ENCODE measurements at regions not wholly inside any gene's neighbourhood (a gene's known extent, or its start where the extent isn't known, plus 50 kb on each side); places are given as distances from the start of the nearest gene placed in this dataset.

DNA sequence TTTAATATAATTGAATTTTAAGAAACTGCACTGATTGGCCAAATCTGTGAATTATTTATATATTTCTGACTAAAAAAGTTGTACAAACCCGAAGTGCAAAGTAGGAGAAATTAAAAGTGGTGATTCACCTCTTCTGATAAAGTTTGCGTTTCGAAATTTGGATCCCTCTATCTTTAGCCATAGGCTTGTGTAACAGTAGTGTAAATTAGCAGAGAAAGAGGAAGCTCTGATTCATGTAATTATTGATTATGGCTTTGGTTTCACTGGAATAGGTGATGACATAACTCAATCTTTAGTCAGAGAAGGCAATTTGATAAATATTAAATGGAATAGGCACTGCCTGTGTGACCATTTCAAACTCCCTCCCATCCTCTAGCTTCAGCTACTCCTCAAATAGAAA is 717.8 kb upstream of the PCDH7 start:
- H4K20me1 ChIP-seq (ENCODE audit: control insufficient read depth, extremely low read depth, insufficient read depth, low read length): no peaks in the 10 kb centered on the region
- H3K79me2 ChIP-seq (ENCODE audit: control insufficient read depth, insufficient read depth, low read length): no peaks in the 10 kb centered on the region
- no peak overlapping the region for H3K4me3 ChIP-seq (ENCODE audit: control insufficient read depth in 2 of 3, extremely low read depth in 1 of 3, insufficient read depth in 2 of 3, low read depth in 1 of 3, low read length in 3 of 3)
- no peaks in the 10 kb centered on the region for H3K27me3 ChIP-seq (ENCODE audit: control insufficient read depth, extremely low read depth, insufficient read depth, low read length)
- H2AFZ ChIP-seq (ENCODE audit: control insufficient read depth, low read length): no peak overlapping the region
- H3K9me3 ChIP-seq (ENCODE audit: control insufficient read depth, low read depth, low read length): no peaks in the 10 kb centered on the region
- dilution Hi-C loops (cut with MboI; ENCODE audit: extremely low pct_ligation_motif_present, low sequenced_read_pairs): no loop called here
- no peak overlapping the region for H3K27ac ChIP-seq (ENCODE audit: control insufficient read depth, insufficient read depth, low read length)
- DNase-seq (ENCODE audit: low read depth, low spot score) (no peak), FAIRE-seq (no peak)
- no peak for TF ChIP-seq EZH2 (IDR thresholded peaks at IDR 0.05; ENCODE audit: low read length)
- TF ChIP-seq, protein P1, sequence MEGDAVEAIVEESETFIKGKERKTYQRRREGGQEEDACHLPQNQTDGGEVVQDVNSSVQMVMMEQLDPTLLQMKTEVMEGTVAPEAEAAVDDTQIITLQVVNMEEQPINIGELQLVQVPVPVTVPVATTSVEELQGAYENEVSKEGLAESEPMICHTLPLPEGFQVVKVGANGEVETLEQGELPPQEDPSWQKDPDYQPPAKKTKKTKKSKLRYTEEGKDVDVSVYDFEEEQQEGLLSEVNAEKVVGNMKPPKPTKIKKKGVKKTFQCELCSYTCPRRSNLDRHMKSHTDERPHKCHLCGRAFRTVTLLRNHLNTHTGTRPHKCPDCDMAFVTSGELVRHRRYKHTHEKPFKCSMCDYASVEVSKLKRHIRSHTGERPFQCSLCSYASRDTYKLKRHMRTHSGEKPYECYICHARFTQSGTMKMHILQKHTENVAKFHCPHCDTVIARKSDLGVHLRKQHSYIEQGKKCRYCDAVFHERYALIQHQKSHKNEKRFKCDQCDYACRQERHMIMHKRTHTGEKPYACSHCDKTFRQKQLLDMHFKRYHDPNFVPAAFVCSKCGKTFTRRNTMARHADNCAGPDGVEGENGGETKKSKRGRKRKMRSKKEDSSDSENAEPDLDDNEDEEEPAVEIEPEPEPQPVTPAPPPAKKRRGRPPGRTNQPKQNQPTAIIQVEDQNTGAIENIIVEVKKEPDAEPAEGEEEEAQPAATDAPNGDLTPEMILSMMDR (optimal IDR thresholded peaks at IDR 0.05 in 1 of 3, IDR thresholded peaks at IDR 0.05 in 1 of 3, conservative IDR thresholded peaks at IDR 0.05 in 1 of 3; ENCODE audit: extremely low read depth in 1 of 3, insufficient read depth in 2 of 3, low read length in 3 of 3): no peak
- no peaks in the 10 kb centered on the region for H3K4me1 ChIP-seq (ENCODE audit: control insufficient read depth, extremely low read depth, insufficient read depth, low read length)
- no peak overlapping the region for H3K9ac ChIP-seq (ENCODE audit: control insufficient read depth, extremely low read depth, insufficient read depth, low read length)
- H3K9me1 ChIP-seq (ENCODE audit: control insufficient read depth, extremely low read depth, insufficient read depth, low read length): no peaks in the 10 kb centered on the region
- no peaks in the 10 kb centered on the region for H3K36me3 ChIP-seq (ENCODE audit: control insufficient read depth in 2 of 2, extremely low read depth in 1 of 2, insufficient read depth in 2 of 2, low read length in 2 of 2)
- no peak overlapping the region for H3K4me2 ChIP-seq (ENCODE audit: control insufficient read depth, extremely low read depth, insufficient read depth, low read depth, low read length)

GRCh38 chr4:30005995-30006394 is 714.2 kb upstream of the PCDH7 start:
- H3K4me2 ChIP-seq (ENCODE audit: control insufficient read depth, extremely low read depth, insufficient read depth, low read depth, low read length): no peak overlapping the region
- no peaks in the 10 kb centered on the region for H3K79me2 ChIP-seq (ENCODE audit: control insufficient read depth, insufficient read depth, low read length)
- no peak overlapping the region for H3K4me3 ChIP-seq (ENCODE audit: control insufficient read depth in 2 of 3, extremely low read depth in 1 of 3, insufficient read depth in 2 of 3, low read depth in 1 of 3, low read length in 3 of 3)
- H3K9ac ChIP-seq (ENCODE audit: control insufficient read depth, extremely low read depth, insufficient read depth, low read length): no peak overlapping the region
- no peaks in the 10 kb centered on the region for H3K4me1 ChIP-seq (ENCODE audit: control insufficient read depth, extremely low read depth, insufficient read depth, low read length)
- H3K9me3 ChIP-seq (ENCODE audit: control insufficient read depth, low read depth, low read length): peaks cover 3% of the 10 kb centered on the region
- H3K27me3 ChIP-seq (ENCODE audit: control insufficient read depth, extremely low read depth, insufficient read depth, low read length): no peaks in the 10 kb centered on the region
- no peak overlapping the region for H3K27ac ChIP-seq (ENCODE audit: control insufficient read depth, insufficient read depth, low read length)
- no peaks in the 10 kb centered on the region for H3K36me3 ChIP-seq (ENCODE audit: control insufficient read depth in 2 of 2, extremely low read depth in 1 of 2, insufficient read depth in 2 of 2, low read length in 2 of 2)
- no peaks in the 10 kb centered on the region for H3K9me1 ChIP-seq (ENCODE audit: control insufficient read depth, extremely low read depth, insufficient read depth, low read length)
- H4K20me1 ChIP-seq (ENCODE audit: control insufficient read depth, extremely low read depth, insufficient read depth, low read length): no peaks in the 10 kb centered on the region
- FAIRE-seq (no peak), DNase-seq (ENCODE audit: low read depth, low spot score) (no peak)
- TF ChIP-seq EZH2 (IDR thresholded peaks at IDR 0.05; ENCODE audit: low read length): no peak
- TF ChIP-seq, protein P1 (optimal IDR thresholded peaks at IDR 0.05 in 1 of 3, IDR thresholded peaks at IDR 0.05 in 1 of 3, conservative IDR thresholded peaks at IDR 0.05 in 1 of 3; ENCODE audit: extremely low read depth in 1 of 3, insufficient read depth in 2 of 3, low read length in 3 of 3): no peak
- dilution Hi-C loops (cut with MboI; ENCODE audit: extremely low pct_ligation_motif_present, low sequenced_read_pairs): no loop called here
- H2AFZ ChIP-seq (ENCODE audit: control insufficient read depth, low read length): no peak overlapping the region

Data from keratinocyte (primary cell).